ENCODE measurements at regions not wholly inside any gene's neighbourhood (a gene's known extent, or its start where the extent isn't known, plus 50 kb on each side); places are given as distances from the start of the nearest gene placed in this dataset.

GRCh38 chr13:34311251-34311650 is 493.3 kb downstream of the RFC3 start:
- H3K79me2 ChIP-seq (ENCODE audit: low read length), result no peaks in the 10 kb centered on the region
- TF ChIP-seq, protein P1, sequence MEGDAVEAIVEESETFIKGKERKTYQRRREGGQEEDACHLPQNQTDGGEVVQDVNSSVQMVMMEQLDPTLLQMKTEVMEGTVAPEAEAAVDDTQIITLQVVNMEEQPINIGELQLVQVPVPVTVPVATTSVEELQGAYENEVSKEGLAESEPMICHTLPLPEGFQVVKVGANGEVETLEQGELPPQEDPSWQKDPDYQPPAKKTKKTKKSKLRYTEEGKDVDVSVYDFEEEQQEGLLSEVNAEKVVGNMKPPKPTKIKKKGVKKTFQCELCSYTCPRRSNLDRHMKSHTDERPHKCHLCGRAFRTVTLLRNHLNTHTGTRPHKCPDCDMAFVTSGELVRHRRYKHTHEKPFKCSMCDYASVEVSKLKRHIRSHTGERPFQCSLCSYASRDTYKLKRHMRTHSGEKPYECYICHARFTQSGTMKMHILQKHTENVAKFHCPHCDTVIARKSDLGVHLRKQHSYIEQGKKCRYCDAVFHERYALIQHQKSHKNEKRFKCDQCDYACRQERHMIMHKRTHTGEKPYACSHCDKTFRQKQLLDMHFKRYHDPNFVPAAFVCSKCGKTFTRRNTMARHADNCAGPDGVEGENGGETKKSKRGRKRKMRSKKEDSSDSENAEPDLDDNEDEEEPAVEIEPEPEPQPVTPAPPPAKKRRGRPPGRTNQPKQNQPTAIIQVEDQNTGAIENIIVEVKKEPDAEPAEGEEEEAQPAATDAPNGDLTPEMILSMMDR (IDR thresholded peaks at IDR 0.05; ENCODE audit: low read depth, low read length), result no peak
- no peak for TF ChIP-seq EZH2phosphoT487 (IDR thresholded peaks at IDR 0.05; ENCODE audit: low read depth)
- H3K4me2 ChIP-seq (ENCODE audit: low read length), result no peak overlapping the region
- no peaks in the 10 kb centered on the region for H4K20me1 ChIP-seq (ENCODE audit: insufficient read depth, low read length)
- H3K4me1 ChIP-seq (ENCODE audit: low read length), result no peaks in the 10 kb centered on the region
- no peak overlapping the region for H3K9ac ChIP-seq (ENCODE audit: low read length)
- H2AFZ ChIP-seq (ENCODE audit: low read depth, low read length), result no peak overlapping the region
- no peaks in the 10 kb centered on the region for H3K27me3 ChIP-seq (ENCODE audit: low read depth, low read length)
- no peaks in the 10 kb centered on the region for H3K36me3 ChIP-seq (replicated peaks; ENCODE audit: low read depth, low read length)
- H3K9me3 ChIP-seq (ENCODE audit: insufficient read depth, low read length), result no peaks in the 10 kb centered on the region
- H3K27ac ChIP-seq (ENCODE audit: low read length), result no peak overlapping the region
- H3K4me3 ChIP-seq (ENCODE audit: low read length), result no peak overlapping the region

GRCh38 chr13:34312578-34312977 is 494.6 kb downstream of the RFC3 start:
- Histone ChIP-seq H4K20me1 (ENCODE audit: insufficient read depth, low read length) (no peaks in the 10 kb centered on the region), H3K36me3 (replicated peaks; ENCODE audit: low read depth, low read length) (no peaks in the 10 kb centered on the region), H3K9me3 (ENCODE audit: insufficient read depth, low read length) (no peaks in the 10 kb centered on the region), H3K27me3 (ENCODE audit: low read depth, low read length) (no peaks in the 10 kb centered on the region), H3K4me3 (ENCODE audit: low read length) (no peak overlapping the region), H3K4me1 (ENCODE audit: low read length) (no peaks in the 10 kb centered on the region), H3K79me2 (ENCODE audit: low read length) (no peaks in the 10 kb centered on the region), H3K4me2 (ENCODE audit: low read length) (no peak overlapping the region), H3K27ac (ENCODE audit: low read length) (no peak overlapping the region), H3K9ac (ENCODE audit: low read length) (no peak overlapping the region), H2AFZ (ENCODE audit: low read depth, low read length) (no peak overlapping the region)
- TF ChIP-seq, protein P1 (IDR thresholded peaks at IDR 0.05; ENCODE audit: low read depth, low read length), result no peak
- no peak for TF ChIP-seq EZH2phosphoT487 (IDR thresholded peaks at IDR 0.05; ENCODE audit: low read depth)

DNA sequence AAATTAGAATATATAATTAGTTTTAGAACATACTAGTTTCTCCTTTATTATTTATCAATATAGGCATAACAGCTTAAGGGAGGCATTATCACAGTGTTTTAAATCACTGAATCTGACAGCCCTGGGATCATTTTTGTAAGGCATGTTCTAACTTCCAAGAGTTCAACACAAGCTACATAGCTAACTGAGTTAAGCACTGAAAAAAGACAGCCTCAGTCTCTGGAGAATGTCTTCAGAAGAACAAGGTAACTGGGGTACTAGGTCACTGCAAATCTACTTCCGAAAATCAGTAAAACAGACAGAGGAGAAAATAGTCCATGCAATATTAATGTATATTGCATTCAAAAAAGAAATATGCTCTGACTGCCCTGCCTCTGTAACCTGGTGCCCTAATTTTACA is 502.1 kb downstream of the RFC3 start:
- no peak overlapping the region for H2AFZ ChIP-seq (ENCODE audit: low read depth, low read length)
- H3K27ac ChIP-seq (ENCODE audit: low read length), result no peak overlapping the region
- H3K4me3 ChIP-seq (ENCODE audit: low read length), result no peak overlapping the region
- H3K4me2 ChIP-seq (ENCODE audit: low read length), result no peak overlapping the region
- H3K9ac ChIP-seq (ENCODE audit: low read length), result no peak overlapping the region
- H3K27me3 ChIP-seq (ENCODE audit: low read depth, low read length), result peaks cover 7% of the 10 kb centered on the region; the same call in 1 of the 2 replicates
- no peaks in the 10 kb centered on the region for H3K9me3 ChIP-seq (ENCODE audit: insufficient read depth, low read length)
- no peak for TF ChIP-seq EZH2phosphoT487 (IDR thresholded peaks at IDR 0.05; ENCODE audit: low read depth)
- TF ChIP-seq, protein P1 (IDR thresholded peaks at IDR 0.05; ENCODE audit: low read depth, low read length), result no peak
- no peaks in the 10 kb centered on the region for H3K79me2 ChIP-seq (ENCODE audit: low read length)
- no peaks in the 10 kb centered on the region for H3K4me1 ChIP-seq (ENCODE audit: low read length)
- no peaks in the 10 kb centered on the region for H4K20me1 ChIP-seq (ENCODE audit: insufficient read depth, low read length)
- H3K36me3 ChIP-seq (replicated peaks; ENCODE audit: low read depth, low read length), result no peaks in the 10 kb centered on the region

GRCh38 chr13:34322014-34322742 is 504.2 kb downstream of the RFC3 start:
- Histone ChIP-seq H3K79me2 (ENCODE audit: low read length) (no peaks in the 10 kb centered on the region), H3K27ac (ENCODE audit: low read length) (no peak overlapping the region), H3K4me2 (ENCODE audit: low read length) (no peak overlapping the region), H4K20me1 (ENCODE audit: insufficient read depth, low read length) (no peaks in the 10 kb centered on the region), H3K4me3 (ENCODE audit: low read length) (no peak overlapping the region), H3K9me3 (ENCODE audit: insufficient read depth, low read length) (no peaks in the 10 kb centered on the region), H2AFZ (ENCODE audit: low read depth, low read length) (no peak overlapping the region), H3K27me3 (ENCODE audit: low read depth, low read length) (peaks cover 7% of the 10 kb centered on the region; the same call in 1 of the 2 replicates), H3K9ac (ENCODE audit: low read length) (no peak overlapping the region), H3K4me1 (ENCODE audit: low read length) (no peaks in the 10 kb centered on the region), H3K36me3 (replicated peaks; ENCODE audit: low read depth, low read length) (no peaks in the 10 kb centered on the region)
- TF ChIP-seq, protein P1 (IDR thresholded peaks at IDR 0.05; ENCODE audit: low read depth, low read length), result no peak
- TF ChIP-seq EZH2phosphoT487 (IDR thresholded peaks at IDR 0.05; ENCODE audit: low read depth), result no peak

Measured in OCI-LY3 (cell line).